ENCODE measurements at regions not wholly inside any gene's neighbourhood (a gene's known extent, or its start where the extent isn't known, plus 50 kb on each side); places are given as distances from the start of the nearest gene placed in this dataset.
"Not testable (repeated sequence)": the region's sequence is repeated elsewhere in the genome, so short reads cannot be mapped to it uniquely, and the experiment has no call there.

GRCh38 chr6:27157459-27158315 lies 89.8 kb upstream of the PRSS16 start:
- ATAC-seq (replicated peaks; ENCODE audit: extremely low read depth, poor library complexity, severe bottlenecking) (peak; percentile 83), DNase-seq (ENCODE audit: low spot score in 2 of 2) (peak; percentile 71 to 77)
- Mint-ChIP-seq H3K27ac (ENCODE audit: low read depth) (peak overlapping the region; percentile 96), H3K9me3 (no peaks in the 10 kb centered on the region), H3K36me3 (ENCODE audit: insufficient read depth) (peaks cover 20% of the 10 kb centered on the region), H3K27me3 (no peaks in the 10 kb centered on the region), H3K4me1 (peaks cover 39% of the 10 kb centered on the region), H3K4me3 (peak overlapping the region; percentile 81)

DNA sequence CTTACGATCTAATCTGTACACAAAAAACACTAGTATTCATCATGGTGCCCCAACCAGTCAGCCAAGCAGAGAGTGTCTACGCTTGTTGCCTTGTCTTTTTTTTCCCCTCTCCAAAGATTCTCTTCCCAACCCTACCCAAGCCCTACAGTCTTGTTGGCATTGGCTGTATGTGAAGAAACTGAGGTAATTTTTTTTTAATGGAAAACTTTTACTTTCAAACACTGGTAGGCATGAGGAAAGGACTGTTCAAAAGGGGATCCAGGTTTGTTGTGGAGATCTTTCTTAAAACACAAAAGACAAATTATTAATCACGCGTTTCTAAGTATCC lies 89.2 kb upstream of the PRSS16 start:
- DNase-seq (ENCODE audit: low spot score in 2 of 2) (no peak), ATAC-seq (replicated peaks; ENCODE audit: extremely low read depth, poor library complexity, severe bottlenecking) (no peak)
- Mint-ChIP-seq H3K27me3 (no peaks in the 10 kb centered on the region), H3K4me1 (peaks cover 39% of the 10 kb centered on the region), H3K36me3 (ENCODE audit: insufficient read depth) (peaks cover 20% of the 10 kb centered on the region), H3K9me3 (no peaks in the 10 kb centered on the region), H3K27ac (ENCODE audit: low read depth) (peak overlapping the region; percentile 96), H3K4me3 (peak overlapping the region; percentile 81)

- H3K9me3 Mint-ChIP-seq = no peaks in the 10 kb centered on the region
- H3K27ac Mint-ChIP-seq (ENCODE audit: low read depth) = no peak overlapping the region
- H3K4me1 Mint-ChIP-seq = peaks cover 34% of the 10 kb centered on the region
- no peaks in the 10 kb centered on the region for H3K27me3 Mint-ChIP-seq
- H3K4me3 Mint-ChIP-seq = no peak overlapping the region
- DNase-seq (ENCODE audit: low spot score in 2 of 2) = no peak
- peaks cover 20% of the 10 kb centered on the region for H3K36me3 Mint-ChIP-seq (ENCODE audit: insufficient read depth)
- ATAC-seq (replicated peaks; ENCODE audit: extremely low read depth, poor library complexity, severe bottlenecking) = no peak
Observed at GRCh38 chr6:27159725-27160124, 87.8 kb upstream of the PRSS16 start.

DNA sequence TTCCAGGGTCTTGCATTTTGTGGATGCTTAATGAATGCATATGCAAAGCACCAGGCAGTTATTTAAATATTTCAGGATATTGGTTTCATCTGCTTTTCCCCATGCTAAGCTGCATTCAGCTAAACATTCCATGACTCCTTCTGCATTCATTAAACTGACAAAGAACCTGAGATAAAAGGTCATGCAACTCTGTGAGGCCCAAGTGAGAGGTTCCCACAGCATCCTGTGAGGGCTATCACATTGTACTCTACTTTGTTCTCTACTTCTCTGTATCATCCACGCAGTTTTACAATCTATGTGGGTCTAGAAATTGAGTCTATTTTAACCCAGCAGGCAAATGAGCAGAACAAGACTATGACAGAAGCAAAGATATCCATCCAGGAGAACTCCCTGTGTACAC lies 86.4 kb upstream of the PRSS16 start:
- no peak overlapping the region for H3K4me3 Mint-ChIP-seq
- DNase-seq (ENCODE audit: low spot score in 2 of 2) (no peak), ATAC-seq (replicated peaks; ENCODE audit: extremely low read depth, poor library complexity, severe bottlenecking) (no peak)
- H3K9me3 Mint-ChIP-seq = no peaks in the 10 kb centered on the region
- no peaks in the 10 kb centered on the region for H3K27me3 Mint-ChIP-seq
- H3K4me1 Mint-ChIP-seq = peaks cover 29% of the 10 kb centered on the region
- no peak overlapping the region for H3K27ac Mint-ChIP-seq (ENCODE audit: low read depth)
- peaks cover 20% of the 10 kb centered on the region for H3K36me3 Mint-ChIP-seq (ENCODE audit: insufficient read depth)

GRCh38 chr6:27161603-27161945 lies 85.9 kb upstream of the PRSS16 start:
- ATAC-seq (replicated peaks; ENCODE audit: extremely low read depth, poor library complexity, severe bottlenecking) (no peak), DNase-seq (ENCODE audit: low spot score in 2 of 2) (no peak)
- peak overlapping the region; percentile 68 for H3K27ac Mint-ChIP-seq (ENCODE audit: low read depth)
- no peaks in the 10 kb centered on the region for H3K9me3 Mint-ChIP-seq
- no peaks in the 10 kb centered on the region for H3K27me3 Mint-ChIP-seq
- H3K4me3 Mint-ChIP-seq = no peak overlapping the region
- peaks cover 20% of the 10 kb centered on the region for H3K36me3 Mint-ChIP-seq (ENCODE audit: insufficient read depth)
- H3K4me1 Mint-ChIP-seq = peaks cover 24% of the 10 kb centered on the region

DNA sequence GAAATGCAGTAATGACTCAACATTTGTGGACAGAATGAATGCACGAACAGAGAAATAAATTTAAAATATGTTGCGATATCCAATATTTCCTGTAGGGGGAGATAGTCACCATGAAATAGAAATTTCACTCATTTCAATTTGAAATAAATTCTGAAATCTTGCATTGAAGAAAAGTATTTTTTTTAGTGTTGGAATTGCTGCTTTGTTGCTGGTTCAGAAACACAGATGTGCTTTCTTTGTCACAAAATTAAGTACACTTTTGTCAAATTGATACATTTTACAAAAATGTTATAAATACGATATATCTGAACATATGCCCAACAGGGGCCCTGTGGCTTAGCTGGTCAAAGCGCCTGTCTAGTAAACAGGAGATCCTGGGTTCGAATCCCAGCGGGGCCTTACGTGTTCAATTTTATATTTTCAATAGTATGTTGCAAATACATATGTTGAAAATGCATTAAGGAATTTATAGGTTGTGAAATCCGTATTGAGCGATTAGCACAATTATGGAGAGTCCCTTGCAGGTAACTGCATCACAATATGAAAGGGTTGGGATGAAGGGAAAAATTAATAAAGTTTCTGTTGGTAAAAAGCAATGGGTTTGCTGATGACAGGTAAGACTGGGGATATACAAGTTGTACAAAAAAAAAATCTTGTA lies 85.4 kb upstream of the PRSS16 start:
- DNase-seq (ENCODE audit: low spot score in 2 of 2) = no peak
- H3K4me3 Mint-ChIP-seq = no peak overlapping the region
- no peak for ATAC-seq (replicated peaks; ENCODE audit: extremely low read depth, poor library complexity, severe bottlenecking)

GRCh38 chr6:27163834-27164233 lies 83.7 kb upstream of the PRSS16 start:
- no peaks in the 10 kb centered on the region for H3K27me3 Mint-ChIP-seq
- ATAC-seq (replicated peaks; ENCODE audit: extremely low read depth, poor library complexity, severe bottlenecking) (no peak), DNase-seq (ENCODE audit: low spot score in 2 of 2) (no peak)
- no peaks in the 10 kb centered on the region for H3K9me3 Mint-ChIP-seq
- H3K27ac Mint-ChIP-seq (ENCODE audit: low read depth) = peak overlapping the region; percentile 73
- H3K4me3 Mint-ChIP-seq = no peak overlapping the region
- H3K36me3 Mint-ChIP-seq (ENCODE audit: insufficient read depth) = peaks cover 6% of the 10 kb centered on the region
- peaks cover 6% of the 10 kb centered on the region for H3K4me1 Mint-ChIP-seq

More for the DNA sequence above, 85.4 kb upstream of the PRSS16 start:
- H3K27ac Mint-ChIP-seq (ENCODE audit: low read depth) = peak overlapping the region; percentile 68
- no peaks in the 10 kb centered on the region for H3K9me3 Mint-ChIP-seq
- H3K27me3 Mint-ChIP-seq = no peaks in the 10 kb centered on the region
- peaks cover 18% of the 10 kb centered on the region for H3K36me3 Mint-ChIP-seq (ENCODE audit: insufficient read depth)
- H3K4me1 Mint-ChIP-seq = peaks cover 19% of the 10 kb centered on the region

- DNase-seq (ENCODE audit: low spot score in 2 of 2) (no peak), ATAC-seq (replicated peaks; ENCODE audit: extremely low read depth, poor library complexity, severe bottlenecking) (no peak)
- Mint-ChIP-seq H3K36me3 (ENCODE audit: insufficient read depth) (no peaks in the 10 kb centered on the region), H3K27me3 (no peaks in the 10 kb centered on the region), H3K4me3 (no peak overlapping the region), H3K27ac (ENCODE audit: low read depth) (no peak overlapping the region), H3K9me3 (no peaks in the 10 kb centered on the region), H3K4me1 (no peaks in the 10 kb centered on the region)
Observed at GRCh38 chr6:27168108-27168507, 79.4 kb upstream of the PRSS16 start.

DNA sequence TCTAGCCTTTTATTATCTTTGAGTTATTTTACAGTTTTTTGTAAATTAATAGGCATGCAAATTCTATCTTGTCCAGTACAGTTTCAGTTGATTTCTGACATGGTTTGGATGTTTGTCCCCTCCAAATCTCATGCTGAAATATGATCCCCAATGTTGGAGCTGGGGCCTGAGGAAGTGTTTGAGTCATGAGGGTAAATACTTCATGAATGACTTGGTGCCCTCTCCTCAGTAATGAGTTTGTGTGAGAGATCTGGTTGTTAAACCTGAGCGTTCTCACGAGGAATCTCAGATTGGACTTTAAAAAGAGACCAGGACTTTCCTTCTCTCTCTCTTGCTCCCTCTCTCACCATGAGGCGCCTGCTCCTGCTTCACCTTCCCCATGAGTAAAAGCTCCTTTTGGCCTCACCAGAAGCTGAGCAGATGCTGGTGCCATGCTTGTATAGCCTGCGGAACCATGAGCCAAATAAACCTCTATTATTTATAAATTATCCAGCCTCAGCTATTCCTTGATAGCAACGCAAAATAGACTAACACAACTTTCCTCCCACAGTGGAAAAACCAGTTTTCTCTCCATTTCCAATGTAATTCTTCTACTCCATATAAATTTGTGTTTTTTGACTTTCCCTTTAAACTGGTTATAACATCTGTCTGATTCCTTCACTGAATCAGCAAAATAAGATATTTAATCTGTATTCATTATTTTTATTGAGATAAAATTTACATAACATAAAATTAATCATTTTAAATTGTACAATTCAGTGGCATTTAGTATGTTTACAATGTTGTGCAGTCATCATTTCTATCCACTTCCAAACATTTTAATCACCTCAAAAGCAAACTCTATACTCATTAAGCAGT lies 78.7 kb upstream of the PRSS16 start:
- H3K27ac Mint-ChIP-seq (ENCODE audit: low read depth) = no peak overlapping the region
- no peaks in the 10 kb centered on the region for H3K4me1 Mint-ChIP-seq
- ATAC-seq (replicated peaks; ENCODE audit: extremely low read depth, poor library complexity, severe bottlenecking) (no peak), DNase-seq (ENCODE audit: low spot score in 2 of 2) (no peak)
- no peaks in the 10 kb centered on the region for H3K27me3 Mint-ChIP-seq
- H3K4me3 Mint-ChIP-seq = no peak overlapping the region
- H3K36me3 Mint-ChIP-seq (ENCODE audit: insufficient read depth) = no peaks in the 10 kb centered on the region
- no peaks in the 10 kb centered on the region for H3K9me3 Mint-ChIP-seq

DNA sequence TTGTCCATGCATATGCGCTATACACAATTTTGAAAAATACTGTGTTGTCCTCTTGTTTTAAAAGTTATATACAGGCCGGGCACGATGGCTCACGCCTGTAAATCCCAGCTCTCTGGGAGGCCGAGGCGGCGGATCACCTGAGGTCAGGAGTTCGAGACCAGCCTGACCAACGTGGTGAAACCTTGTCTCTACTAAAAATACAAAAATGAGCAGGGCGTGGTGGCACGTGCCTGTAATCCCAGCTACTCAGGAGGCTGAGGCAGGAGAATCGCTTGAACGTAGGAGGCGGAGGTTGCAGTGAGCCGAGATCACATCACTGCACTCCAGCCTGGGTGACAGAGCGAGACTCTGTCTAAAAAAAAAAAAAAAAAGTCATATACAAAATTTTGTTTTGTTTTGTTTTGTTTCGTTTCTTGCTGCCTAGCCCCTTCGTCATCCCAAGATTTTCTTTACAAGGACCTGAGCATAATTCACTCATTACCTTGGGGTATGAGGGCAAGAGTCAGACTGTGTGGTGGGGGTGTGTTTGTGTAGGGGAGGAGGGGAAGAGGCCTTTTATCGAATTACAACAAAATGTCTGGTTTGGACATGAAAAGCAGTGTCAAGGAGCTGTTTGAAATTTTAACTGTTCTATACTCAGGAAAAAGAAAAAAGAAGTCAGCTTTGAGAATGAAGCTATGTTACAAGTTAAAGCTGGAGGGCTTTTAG lies 74.8 kb upstream of the PRSS16 start:
- H3K27ac Mint-ChIP-seq (ENCODE audit: low read depth); H3K4me3 Mint-ChIP-seq: not testable (repeated sequence)
- peaks cover 20% of the 10 kb centered on the region for H3K36me3 Mint-ChIP-seq (ENCODE audit: insufficient read depth)

GRCh38 chr6:27173232-27173601 lies 74.3 kb upstream of the PRSS16 start:
- not testable (repeated sequence) for H3K9me3 Mint-ChIP-seq; H3K27me3 Mint-ChIP-seq; DNase-seq (ENCODE audit: low spot score in 2 of 2); H3K27ac Mint-ChIP-seq (ENCODE audit: low read depth); H3K4me3 Mint-ChIP-seq; ATAC-seq (replicated peaks; ENCODE audit: extremely low read depth, poor library complexity, severe bottlenecking)
- H3K36me3 Mint-ChIP-seq (ENCODE audit: insufficient read depth) = peaks cover 26% of the 10 kb centered on the region
- peaks cover 19% of the 10 kb centered on the region for H3K4me1 Mint-ChIP-seq

More for the DNA sequence above, 74.8 kb upstream of the PRSS16 start:
- not testable (repeated sequence) for ATAC-seq (replicated peaks; ENCODE audit: extremely low read depth, poor library complexity, severe bottlenecking); DNase-seq (ENCODE audit: low spot score in 2 of 2); H3K27me3 Mint-ChIP-seq; H3K9me3 Mint-ChIP-seq
- H3K4me1 Mint-ChIP-seq = peaks cover 14% of the 10 kb centered on the region

- Mint-ChIP-seq H3K9me3 (no peaks in the 10 kb centered on the region), H3K4me3 (no peak overlapping the region), H3K27ac (ENCODE audit: low read depth) (no peak overlapping the region), H3K36me3 (ENCODE audit: insufficient read depth) (peaks cover 32% of the 10 kb centered on the region), H3K4me1 (peaks cover 22% of the 10 kb centered on the region), H3K27me3 (peaks cover 15% of the 10 kb centered on the region)
- no peak for DNase-seq (ENCODE audit: low spot score in 2 of 2)
- ATAC-seq (replicated peaks; ENCODE audit: extremely low read depth, poor library complexity, severe bottlenecking) = no peak
Observed at GRCh38 chr6:27174958-27175357, 72.5 kb upstream of the PRSS16 start.
